ENCODE measurements at regions not wholly inside any gene's neighbourhood (a gene's known extent, or its start where the extent isn't known, plus 50 kb on each side); places are given as distances from the start of the nearest gene placed in this dataset.

DNA sequence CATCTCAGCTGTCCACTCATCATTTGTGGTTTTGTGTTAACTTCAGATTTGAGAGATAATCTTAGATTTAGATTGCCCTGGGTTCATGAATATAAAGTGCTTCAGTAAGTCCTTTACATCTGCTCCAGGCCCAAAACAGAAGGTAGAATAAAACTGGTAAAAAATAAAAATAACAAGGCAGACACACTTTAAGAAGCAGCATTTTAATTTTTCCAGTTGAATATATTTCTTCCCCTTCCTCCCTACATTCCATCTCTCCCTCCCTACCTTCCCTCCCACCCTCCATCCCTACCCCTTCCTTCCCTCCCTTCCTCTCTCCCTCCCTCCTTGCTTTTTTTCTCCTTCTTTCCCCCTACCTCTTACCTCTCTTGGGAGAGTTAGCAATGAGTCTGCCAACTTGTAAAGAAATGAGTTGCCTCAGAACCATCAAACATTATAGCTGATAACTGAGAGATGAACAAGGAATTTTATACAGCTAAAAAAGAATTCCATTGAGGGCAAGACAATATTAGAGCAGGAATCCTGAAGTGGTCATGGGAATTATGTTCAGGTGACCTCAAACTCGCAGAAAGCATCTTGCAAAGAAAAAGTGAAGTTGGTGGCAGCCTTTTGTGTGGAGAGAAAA lies 145.0 kb upstream of the SOX4 start:
- TF ChIP-seq, protein P1, sequence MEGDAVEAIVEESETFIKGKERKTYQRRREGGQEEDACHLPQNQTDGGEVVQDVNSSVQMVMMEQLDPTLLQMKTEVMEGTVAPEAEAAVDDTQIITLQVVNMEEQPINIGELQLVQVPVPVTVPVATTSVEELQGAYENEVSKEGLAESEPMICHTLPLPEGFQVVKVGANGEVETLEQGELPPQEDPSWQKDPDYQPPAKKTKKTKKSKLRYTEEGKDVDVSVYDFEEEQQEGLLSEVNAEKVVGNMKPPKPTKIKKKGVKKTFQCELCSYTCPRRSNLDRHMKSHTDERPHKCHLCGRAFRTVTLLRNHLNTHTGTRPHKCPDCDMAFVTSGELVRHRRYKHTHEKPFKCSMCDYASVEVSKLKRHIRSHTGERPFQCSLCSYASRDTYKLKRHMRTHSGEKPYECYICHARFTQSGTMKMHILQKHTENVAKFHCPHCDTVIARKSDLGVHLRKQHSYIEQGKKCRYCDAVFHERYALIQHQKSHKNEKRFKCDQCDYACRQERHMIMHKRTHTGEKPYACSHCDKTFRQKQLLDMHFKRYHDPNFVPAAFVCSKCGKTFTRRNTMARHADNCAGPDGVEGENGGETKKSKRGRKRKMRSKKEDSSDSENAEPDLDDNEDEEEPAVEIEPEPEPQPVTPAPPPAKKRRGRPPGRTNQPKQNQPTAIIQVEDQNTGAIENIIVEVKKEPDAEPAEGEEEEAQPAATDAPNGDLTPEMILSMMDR (IDR thresholded peaks at IDR 0.05): no peak
- TF ChIP-seq POLR2AphosphoS5 (IDR thresholded peaks at IDR 0.05; ENCODE audit: low read depth, low read length) (no peak), TCF7L2 (IDR thresholded peaks at IDR 0.05; ENCODE audit: low read depth, low read length) (no peak)
